Upper lobe of left lung (tissue), 4 donors: ENCODE measurements at regions not wholly inside any gene's neighbourhood (a gene's known extent, or its start where the extent isn't known, plus 50 kb on each side); places are given as distances from the start of the nearest gene placed in this dataset.

ENCODE experiments used
- EP300 ChIP-seq, 4 donors: sonication (generic); formaldehyde crosslinking; IDR thresholded peaks; one replicate each; pipeline ENCODE4 v1.5.1; 2017; ENCODE audit warnings: antibody characterized with exemption in 4 of 4, control low read depth in 2 of 4
- POLR2AphosphoS5 ChIP-seq, 2 donors: sonication (generic); formaldehyde crosslinking; IDR thresholded peaks; one replicate each; pipeline ENCODE4 v1.5.1; 2017; ENCODE audit warnings: antibody characterized with exemption in 2 of 2
- TF ChIP-seq, protein P1 (sequence below), 6 experiments: fragments of 450-650 bp in 4 of 6; fragments of 200-600 bp in 2 of 6; sonication (generic) in 2 of 6; IDR thresholded peaks; one replicate each; pipeline ENCODE4 v1.5.1; 2016 to 2019; ENCODE audit warnings: antibody characterized with exemption in 6 of 6

- TF ChIP-seq, protein P1, sequence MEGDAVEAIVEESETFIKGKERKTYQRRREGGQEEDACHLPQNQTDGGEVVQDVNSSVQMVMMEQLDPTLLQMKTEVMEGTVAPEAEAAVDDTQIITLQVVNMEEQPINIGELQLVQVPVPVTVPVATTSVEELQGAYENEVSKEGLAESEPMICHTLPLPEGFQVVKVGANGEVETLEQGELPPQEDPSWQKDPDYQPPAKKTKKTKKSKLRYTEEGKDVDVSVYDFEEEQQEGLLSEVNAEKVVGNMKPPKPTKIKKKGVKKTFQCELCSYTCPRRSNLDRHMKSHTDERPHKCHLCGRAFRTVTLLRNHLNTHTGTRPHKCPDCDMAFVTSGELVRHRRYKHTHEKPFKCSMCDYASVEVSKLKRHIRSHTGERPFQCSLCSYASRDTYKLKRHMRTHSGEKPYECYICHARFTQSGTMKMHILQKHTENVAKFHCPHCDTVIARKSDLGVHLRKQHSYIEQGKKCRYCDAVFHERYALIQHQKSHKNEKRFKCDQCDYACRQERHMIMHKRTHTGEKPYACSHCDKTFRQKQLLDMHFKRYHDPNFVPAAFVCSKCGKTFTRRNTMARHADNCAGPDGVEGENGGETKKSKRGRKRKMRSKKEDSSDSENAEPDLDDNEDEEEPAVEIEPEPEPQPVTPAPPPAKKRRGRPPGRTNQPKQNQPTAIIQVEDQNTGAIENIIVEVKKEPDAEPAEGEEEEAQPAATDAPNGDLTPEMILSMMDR (IDR thresholded peaks at IDR 0.05): no peak
- no peak for TF ChIP-seq EP300 (IDR thresholded peaks at IDR 0.05)
- no peak for TF ChIP-seq POLR2AphosphoS5 (IDR thresholded peaks at IDR 0.05)
These were observed 512.5 kb downstream of the REEP3 start for GRCh38 chr10:64033711-64034110.
